Tibial nerve (tissue), 4 donors: ENCODE measurements at regions not wholly inside any gene's neighbourhood (a gene's known extent, or its start where the extent isn't known, plus 50 kb on each side); places are given as distances from the start of the nearest gene placed in this dataset.

Experiments
- DNase-seq, 2 donors: peaks; one replicate each; pipeline ENCODE4 v3.0.0-alpha.2; 2019; ENCODE audit warnings: low spot score in 2 of 2
- H3K27ac ChIP-seq, 4 donors: fragments of 200-600 bp; sonication (generic) in 3 of 4; one replicate each; pipeline ENCODE4 v1.5.1; 2017 to 2019; ENCODE audit warnings: mild to moderate bottlenecking in 1 of 4
- H3K27me3 ChIP-seq, 2 donors: fragments of 200-600 bp; sonication (generic) in 1 of 2; one replicate each; pipeline versions ENCODE4 v1.5.1 to v1.6.0; 2017 to 2019
- H3K36me3 ChIP-seq, 3 donors: fragments of 200-600 bp; sonication (generic); one replicate each; pipeline ENCODE4 v1.5.1; 2018 to 2019
- H3K4me1 ChIP-seq, 4 donors: fragments of 200-600 bp; sonication (generic) in 3 of 4; one replicate each; pipeline ENCODE4 v1.5.1; 2017 to 2019
- H3K4me3 ChIP-seq, 4 donors: fragments of 200-600 bp; sonication (generic) in 3 of 4; one replicate each; pipeline ENCODE4 v1.5.1; 2017 to 2019; ENCODE audit warnings: mild to moderate bottlenecking in 1 of 4, moderate library complexity in 1 of 4
- H3K9me3 ChIP-seq, 4 donors: fragments of 200-600 bp; sonication (generic) in 3 of 4; one replicate each; pipeline ENCODE4 v1.5.1; 2017 to 2019
- EP300 ChIP-seq, 2 donors: sonication (generic); formaldehyde crosslinking; IDR thresholded peaks; one replicate each; pipeline ENCODE4 v1.6.1; 2017; ENCODE audit warnings: antibody characterized with exemption in 2 of 2, mild to moderate bottlenecking in 1 of 2
- POLR2A ChIP-seq, 2 donors: fragments of 450-650 bp; IDR thresholded peaks; one replicate each; pipeline ENCODE4 v1.6.1; 2017; ENCODE audit warnings: antibody characterized with exemption in 2 of 2, mild to moderate bottlenecking in 2 of 2, moderate library complexity in 2 of 2
- WGBS, 2 donors: methylation state at CpG; one replicate each; pipeline ENCODE4 v1.1.5; 2018; 5-methylcytosine and 5-hydroxymethylcytosine counted together
- TF ChIP-seq, protein P1 (sequence below), 5 experiments: fragments of 200-600 bp in 3 of 5; fragments of 450-650 bp in 2 of 5; sonication (generic) in 3 of 5; IDR thresholded peaks; one replicate each; pipeline ENCODE4 v1.5.1; 2016 to 2019; ENCODE audit warnings: antibody characterized with exemption in 5 of 5, mild to moderate bottlenecking in 3 of 5, moderate library complexity in 2 of 5

DNA sequence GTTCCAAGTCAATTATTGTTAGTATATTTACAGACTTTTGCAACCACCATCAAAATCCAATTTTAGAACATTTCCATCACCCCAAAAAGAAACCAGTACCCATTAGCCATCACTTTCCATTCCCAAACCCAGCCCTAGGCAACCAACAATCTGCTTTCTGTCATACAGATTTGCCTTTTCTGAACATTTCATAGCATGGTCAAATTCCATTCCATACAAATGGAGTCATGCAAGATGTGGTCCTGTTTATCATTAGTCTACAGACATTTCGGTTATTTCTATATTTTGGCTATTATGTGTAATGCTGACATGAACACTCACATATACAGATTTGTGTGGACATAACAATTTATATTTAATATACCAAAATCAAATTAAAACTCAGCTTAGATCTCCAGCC lies 508.7 kb downstream of the ZNF674 start:
- no peak for TF ChIP-seq EP300 (IDR thresholded peaks at IDR 0.05)
- TF ChIP-seq POLR2A (IDR thresholded peaks at IDR 0.05) = no peak
- TF ChIP-seq, protein P1, sequence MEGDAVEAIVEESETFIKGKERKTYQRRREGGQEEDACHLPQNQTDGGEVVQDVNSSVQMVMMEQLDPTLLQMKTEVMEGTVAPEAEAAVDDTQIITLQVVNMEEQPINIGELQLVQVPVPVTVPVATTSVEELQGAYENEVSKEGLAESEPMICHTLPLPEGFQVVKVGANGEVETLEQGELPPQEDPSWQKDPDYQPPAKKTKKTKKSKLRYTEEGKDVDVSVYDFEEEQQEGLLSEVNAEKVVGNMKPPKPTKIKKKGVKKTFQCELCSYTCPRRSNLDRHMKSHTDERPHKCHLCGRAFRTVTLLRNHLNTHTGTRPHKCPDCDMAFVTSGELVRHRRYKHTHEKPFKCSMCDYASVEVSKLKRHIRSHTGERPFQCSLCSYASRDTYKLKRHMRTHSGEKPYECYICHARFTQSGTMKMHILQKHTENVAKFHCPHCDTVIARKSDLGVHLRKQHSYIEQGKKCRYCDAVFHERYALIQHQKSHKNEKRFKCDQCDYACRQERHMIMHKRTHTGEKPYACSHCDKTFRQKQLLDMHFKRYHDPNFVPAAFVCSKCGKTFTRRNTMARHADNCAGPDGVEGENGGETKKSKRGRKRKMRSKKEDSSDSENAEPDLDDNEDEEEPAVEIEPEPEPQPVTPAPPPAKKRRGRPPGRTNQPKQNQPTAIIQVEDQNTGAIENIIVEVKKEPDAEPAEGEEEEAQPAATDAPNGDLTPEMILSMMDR (IDR thresholded peaks at IDR 0.05) = no peak
- H3K36me3 ChIP-seq = no peaks in the 10 kb centered on the region
- WGBS, 2 donors = 87 to 90% methylated on average over 1 of the region's 1 CpG

DNA sequence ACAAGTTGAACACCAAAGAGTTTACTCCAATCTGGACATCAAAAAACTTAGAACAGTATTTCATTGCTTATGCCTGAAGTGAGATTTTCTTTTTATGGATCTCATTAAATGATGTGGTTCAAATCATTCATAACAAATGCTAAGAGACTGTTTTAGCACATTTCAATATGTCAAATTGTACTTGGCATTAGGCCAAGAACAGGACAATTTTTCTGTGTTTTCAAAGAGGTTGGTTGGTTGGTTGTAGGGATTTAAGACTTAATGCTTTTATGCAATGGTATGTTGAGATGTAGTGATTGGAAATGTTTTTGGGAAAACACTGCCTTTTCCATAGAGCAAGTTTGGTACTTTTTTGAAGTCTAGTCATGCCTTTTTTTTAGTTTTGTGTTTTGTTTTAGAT lies 510.4 kb downstream of the ZNF674 start:
- Histone ChIP-seq H3K4me3 (no peak overlapping the region), H3K4me1 (no peaks in the 10 kb centered on the region), H3K36me3 (no peaks in the 10 kb centered on the region), H3K27ac (no peak overlapping the region), H3K27me3 (no peaks in the 10 kb centered on the region), H3K9me3 (no peaks in the 10 kb centered on the region)
- DNase-seq = no peak
- TF ChIP-seq POLR2A (IDR thresholded peaks at IDR 0.05) (no peak), EP300 (IDR thresholded peaks at IDR 0.05) (no peak)
- TF ChIP-seq, protein P1 (IDR thresholded peaks at IDR 0.05) = no peak

More for the DNA sequence above, 508.7 kb downstream of the ZNF674 start:
- DNase-seq = no peak
- Histone ChIP-seq H3K4me1 (no peaks in the 10 kb centered on the region), H3K4me3 (no peak overlapping the region), H3K27me3 (no peaks in the 10 kb centered on the region), H3K27ac (no peak overlapping the region), H3K9me3 (peaks cover 0 to 4% (median 0%) of the 10 kb centered on the region in 4 donors)

DNA sequence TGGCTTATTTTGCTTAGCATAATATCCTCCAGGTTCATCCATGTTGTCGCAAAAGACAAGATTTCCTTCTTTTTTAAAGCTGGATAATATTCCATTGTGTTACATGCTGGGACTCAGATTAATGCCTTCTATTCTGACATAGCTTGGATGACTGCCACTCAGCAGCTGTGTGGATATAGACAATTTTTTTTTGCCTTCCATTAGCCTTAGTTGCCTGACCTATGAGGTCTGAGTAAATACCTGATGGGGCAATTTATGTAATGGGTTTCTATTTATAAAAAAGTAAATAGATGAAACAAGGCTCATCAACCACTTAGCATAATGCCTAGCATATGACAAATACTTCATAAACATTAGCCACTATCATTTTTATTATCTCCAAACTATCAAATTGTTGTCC lies 515.4 kb downstream of the ZNF674 start:
- Histone ChIP-seq H3K4me1 (no peaks in the 10 kb centered on the region), H3K27ac (no peak overlapping the region), H3K27me3 (no peaks in the 10 kb centered on the region), H3K9me3 (no peaks in the 10 kb centered on the region), H3K4me3 (no peak overlapping the region), H3K36me3 (no peaks in the 10 kb centered on the region)
- no peak for DNase-seq
- TF ChIP-seq POLR2A (IDR thresholded peaks at IDR 0.05) (no peak), EP300 (IDR thresholded peaks at IDR 0.05) (no peak)
- TF ChIP-seq, protein P1 (IDR thresholded peaks at IDR 0.05) = no peak
- WGBS, 2 donors = 86 to 90% methylated on average over 1 of the region's 1 CpG

DNA sequence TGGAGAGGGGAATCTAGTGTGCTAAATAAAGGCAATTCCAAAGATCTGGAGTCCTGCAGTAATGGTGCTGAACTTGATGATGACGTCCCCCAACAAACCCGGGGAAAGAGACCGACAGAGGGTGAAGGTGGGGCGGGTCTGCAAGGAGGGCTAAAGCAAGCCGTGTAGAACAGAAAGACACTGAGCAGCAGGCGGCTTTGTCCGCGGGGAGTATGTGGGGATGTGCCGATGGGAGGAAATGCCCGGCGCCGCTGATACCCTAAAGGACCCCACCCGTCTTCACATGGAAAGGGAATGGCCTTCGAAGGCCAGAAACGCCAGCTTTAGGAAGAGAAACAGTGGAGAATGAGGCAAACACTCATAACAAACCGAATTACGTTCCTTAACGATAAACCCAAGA lies 528.9 kb downstream of the ZNF674 start:
- Histone ChIP-seq H3K36me3 (no peaks in the 10 kb centered on the region), H3K9me3 (no peaks in the 10 kb centered on the region), H3K27ac (no peak overlapping the region), H3K27me3 (peaks cover 0 to 6% of the 10 kb centered on the region in 2 donors), H3K4me1 (no peaks in the 10 kb centered on the region), H3K4me3 (no peak overlapping the region)
- no peak for DNase-seq
- TF ChIP-seq, protein P1 (IDR thresholded peaks at IDR 0.05) = no peak
- TF ChIP-seq EP300 (IDR thresholded peaks at IDR 0.05) (no peak), POLR2A (IDR thresholded peaks at IDR 0.05) (no peak)
- WGBS, 2 donors = 76 to 88% methylated on average over 18 of the region's 18 CpGs

DNA sequence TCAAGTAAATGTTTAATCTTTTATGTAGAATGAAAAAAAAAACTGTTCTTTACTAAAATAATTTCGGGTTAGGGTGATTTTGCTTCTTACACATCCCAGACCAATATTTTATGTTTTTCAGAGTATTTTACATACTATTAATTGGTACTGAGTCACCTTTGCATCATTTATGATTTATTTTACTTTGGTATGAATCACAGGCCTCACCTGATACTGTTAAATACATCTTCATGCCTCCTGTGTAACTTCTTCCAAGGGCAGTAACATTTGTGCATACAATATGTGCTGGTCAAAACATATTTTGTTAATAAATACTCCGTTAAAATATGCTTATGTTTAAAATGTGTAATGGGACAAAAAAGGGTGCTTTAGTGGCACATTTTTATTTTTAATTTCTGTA lies 529.6 kb downstream of the ZNF674 start:
- Histone ChIP-seq H3K36me3 (no peaks in the 10 kb centered on the region), H3K27ac (no peak overlapping the region), H3K4me3 (no peak overlapping the region), H3K9me3 (no peaks in the 10 kb centered on the region), H3K4me1 (no peaks in the 10 kb centered on the region), H3K27me3 (peaks cover 0 to 6% of the 10 kb centered on the region in 2 donors)
- TF ChIP-seq, protein P1 (IDR thresholded peaks at IDR 0.05) = no peak
- TF ChIP-seq EP300 (IDR thresholded peaks at IDR 0.05) (no peak), POLR2A (IDR thresholded peaks at IDR 0.05) (no peak)
- no peak for DNase-seq
- 61 to 84% methylated on average over 2 of the region's 2 CpGs for WGBS, 2 donors
